Lower leg skin (tissue), 3 donors: ENCODE measurements at regions not wholly inside any gene's neighbourhood (a gene's known extent, or its start where the extent isn't known, plus 50 kb on each side); places are given as distances from the start of the nearest gene placed in this dataset.

Experiments used
- CTCF ChIP-seq, 3 donors: fragments of 450-650 bp; IDR thresholded peaks; one replicate each; pipeline ENCODE4 v1.5.1; 2016; ENCODE audit warnings: antibody characterized with exemption in 3 of 3, mild to moderate bottlenecking in 3 of 3, moderate library complexity in 2 of 3
- POLR2A ChIP-seq, 2 donors: fragments of 450-650 bp; IDR thresholded peaks; one replicate each; pipeline ENCODE4 v1.6.1; 2016 to 2017; ENCODE audit warnings: antibody characterized with exemption in 2 of 2, mild to moderate bottlenecking in 1 of 2, moderate library complexity in 1 of 2

- TF ChIP-seq CTCF (IDR thresholded peaks at IDR 0.05) = no peak
- no peak for TF ChIP-seq POLR2A (IDR thresholded peaks at IDR 0.05)
These were observed 481.4 kb upstream of the TMEM132C start for GRCh38 chr12:127785540-127785939.
